DND-41 (cell line): ENCODE measurements at regions not wholly inside any gene's neighbourhood (a gene's known extent, or its start where the extent isn't known, plus 50 kb on each side); places are given as distances from the start of the nearest gene placed in this dataset.

Source experiments
- ATAC-seq: fragments of 200-7000 bp; cut with Tn5 transposase; 3 replicates; pipeline ENCODE4 v1.9.1; 2021; ENCODE audit warnings: low read depth; ENCODE audit not compliant: insufficient read depth
- DNase-seq: peaks from one replicate; pipeline ENCODE4 v3.0.0-alpha.2; 2020
- H2AFZ ChIP-seq: 2 replicates; pipeline ENCODE4 v1.6.0; 2012; ENCODE audit warnings: low read depth, low read length
- H3K27ac ChIP-seq: 2 replicates; pipeline ENCODE4 v1.5.1; 2012; ENCODE audit warnings: low read length, inconsistent platforms
- H3K27me3 ChIP-seq: fragments of 200-600 bp; sonication (generic); 2 replicates; pipeline ENCODE4 v1.6.0; 2012; ENCODE audit warnings: low read length, mild to moderate bottlenecking, inconsistent platforms; ENCODE audit not compliant: insufficient read depth, poor library complexity
- H3K36me3 ChIP-seq: 2 replicates; pipeline ENCODE4 v1.5.1; 2012; ENCODE audit warnings: low read length, inconsistent platforms; ENCODE audit not compliant: insufficient read depth
- H3K4me1 ChIP-seq: 2 replicates; pipeline ENCODE4 v1.5.1; 2012; ENCODE audit warnings: mild to moderate bottlenecking, low read length; ENCODE audit not compliant: insufficient read depth
- H3K4me2 ChIP-seq: 2 replicates; pipeline ENCODE4 v1.6.0; 2012; ENCODE audit warnings: mild to moderate bottlenecking, moderate library complexity, low read length, inconsistent platforms; ENCODE audit not compliant: insufficient read depth
- H3K4me3 ChIP-seq, 2 experiments: fragments of 200-600 bp in 1 of 2; shearing (Covaris generic) in 1 of 2; 2 replicates each; pipeline ENCODE4 v1.5.1; 2012 to 2016; ENCODE audit warnings: inconsistent platforms in 2 of 2, low read length in 2 of 2, mild to moderate bottlenecking in 2 of 2, low read depth in 1 of 2, moderate library complexity in 1 of 2
- H3K79me2 ChIP-seq: 2 replicates; pipeline ENCODE4 v1.6.0; 2012; ENCODE audit warnings: low read length, inconsistent platforms; ENCODE audit not compliant: insufficient read depth
- H3K9ac ChIP-seq: 2 replicates; pipeline ENCODE4 v1.6.0; 2012; ENCODE audit warnings: low read depth, mild to moderate bottlenecking, inconsistent platforms, low read length, moderate library complexity
- H3K9me3 ChIP-seq: 2 replicates; pipeline ENCODE4 v1.5.1; 2012; ENCODE audit warnings: low read length, moderate library complexity, mild to moderate bottlenecking, inconsistent platforms; ENCODE audit not compliant: insufficient read depth, severe bottlenecking
- H4K20me1 ChIP-seq: 2 replicates; pipeline ENCODE4 v1.6.0; 2012; ENCODE audit warnings: low read length; ENCODE audit not compliant: insufficient read depth
- EZH2 ChIP-seq: IDR thresholded peaks from 3 replicates; pipeline ENCODE4 v1.6.1; 2012; ENCODE audit warnings: borderline replicate concordance, low read depth, mild to moderate bottlenecking, moderate library complexity, low read length, inconsistent platforms; ENCODE audit not compliant: severe bottlenecking
- TF ChIP-seq, protein P1 (sequence below): IDR thresholded peaks from 2 replicates; pipeline ENCODE4 v1.5.1; 2012; ENCODE audit warnings: borderline replicate concordance, low read length, moderate library complexity, mild to moderate bottlenecking; ENCODE audit not compliant: poor library complexity, severe bottlenecking; ENCODE audit errors: extremely low read depth

DNA sequence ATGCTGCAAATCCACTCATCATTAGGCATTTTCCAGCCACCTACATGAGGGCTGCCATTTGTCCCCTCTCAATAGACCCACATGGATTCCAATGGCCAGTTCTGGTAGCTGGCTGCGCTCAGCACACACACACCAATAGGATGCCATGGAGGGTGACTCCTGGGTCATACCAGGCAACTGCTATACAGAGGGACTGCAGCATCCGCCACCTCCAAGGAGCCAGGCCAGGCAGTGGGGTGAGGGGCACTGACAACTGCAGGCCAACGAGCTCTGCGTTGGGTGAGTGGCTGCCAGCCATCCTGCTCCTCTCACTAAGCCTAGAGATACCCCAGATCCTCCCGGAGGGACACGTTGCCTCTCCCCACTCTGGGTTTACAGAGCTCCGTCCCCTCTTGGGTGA is 118.8 kb upstream of the NANOS1 start:
- no peak overlapping the region for H3K27ac ChIP-seq
- H3K9me3 ChIP-seq: no peaks in the 10 kb centered on the region
- H3K4me3 ChIP-seq: no peak overlapping the region
- DNase-seq (no peak), ATAC-seq (no peak)
- no peak overlapping the region for H3K4me2 ChIP-seq
- no peak for TF ChIP-seq EZH2
- TF ChIP-seq, protein P1, sequence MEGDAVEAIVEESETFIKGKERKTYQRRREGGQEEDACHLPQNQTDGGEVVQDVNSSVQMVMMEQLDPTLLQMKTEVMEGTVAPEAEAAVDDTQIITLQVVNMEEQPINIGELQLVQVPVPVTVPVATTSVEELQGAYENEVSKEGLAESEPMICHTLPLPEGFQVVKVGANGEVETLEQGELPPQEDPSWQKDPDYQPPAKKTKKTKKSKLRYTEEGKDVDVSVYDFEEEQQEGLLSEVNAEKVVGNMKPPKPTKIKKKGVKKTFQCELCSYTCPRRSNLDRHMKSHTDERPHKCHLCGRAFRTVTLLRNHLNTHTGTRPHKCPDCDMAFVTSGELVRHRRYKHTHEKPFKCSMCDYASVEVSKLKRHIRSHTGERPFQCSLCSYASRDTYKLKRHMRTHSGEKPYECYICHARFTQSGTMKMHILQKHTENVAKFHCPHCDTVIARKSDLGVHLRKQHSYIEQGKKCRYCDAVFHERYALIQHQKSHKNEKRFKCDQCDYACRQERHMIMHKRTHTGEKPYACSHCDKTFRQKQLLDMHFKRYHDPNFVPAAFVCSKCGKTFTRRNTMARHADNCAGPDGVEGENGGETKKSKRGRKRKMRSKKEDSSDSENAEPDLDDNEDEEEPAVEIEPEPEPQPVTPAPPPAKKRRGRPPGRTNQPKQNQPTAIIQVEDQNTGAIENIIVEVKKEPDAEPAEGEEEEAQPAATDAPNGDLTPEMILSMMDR: no peak
- no peak overlapping the region for H3K9ac ChIP-seq
- no peaks in the 10 kb centered on the region for H4K20me1 ChIP-seq
- H3K4me1 ChIP-seq: no peaks in the 10 kb centered on the region
- H3K36me3 ChIP-seq: no peaks in the 10 kb centered on the region
- H2AFZ ChIP-seq: no peak overlapping the region
- H3K27me3 ChIP-seq: no peaks in the 10 kb centered on the region
- H3K79me2 ChIP-seq: no peaks in the 10 kb centered on the region

DNA sequence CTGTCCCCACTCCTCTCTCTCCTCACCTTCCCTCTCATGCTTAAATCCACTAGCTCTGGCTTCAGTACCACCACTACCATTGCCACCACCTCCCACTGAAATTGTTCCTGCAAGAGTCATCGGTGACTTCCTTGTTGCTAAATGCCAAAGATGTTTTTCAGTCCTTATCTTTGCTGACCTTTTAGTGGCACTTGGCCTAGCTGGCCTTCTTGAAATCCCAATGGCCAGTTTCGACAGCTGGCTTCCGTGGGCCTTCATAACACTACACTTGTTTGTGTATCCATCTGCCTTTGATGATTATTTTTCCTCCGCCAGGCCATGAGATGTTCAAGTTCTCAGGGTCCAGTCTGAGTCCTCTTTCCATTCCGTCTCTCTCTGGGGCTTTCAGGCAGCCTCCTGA is 118.2 kb upstream of the NANOS1 start:
- ATAC-seq: no peak
- DNase-seq: no peak

GRCh38 chr10:118912961-118913600 is 116.4 kb upstream of the NANOS1 start:
- H3K9me3 ChIP-seq: no peaks in the 10 kb centered on the region
- no peaks in the 10 kb centered on the region for H3K27me3 ChIP-seq
- no peaks in the 10 kb centered on the region for H4K20me1 ChIP-seq
- no peak for TF ChIP-seq EZH2
- TF ChIP-seq, protein P1: no peak
- H3K4me2 ChIP-seq: no peak overlapping the region
- ATAC-seq: no peak
- H3K27ac ChIP-seq: no peak overlapping the region
- H3K4me3 ChIP-seq: no peak overlapping the region
- no peak for DNase-seq
- no peak overlapping the region for H3K9ac ChIP-seq
- H3K79me2 ChIP-seq: no peaks in the 10 kb centered on the region
- no peak overlapping the region for H2AFZ ChIP-seq
- H3K36me3 ChIP-seq: no peaks in the 10 kb centered on the region
- no peaks in the 10 kb centered on the region for H3K4me1 ChIP-seq

More for the DNA sequence above, 118.2 kb upstream of the NANOS1 start:
- Histone ChIP-seq H4K20me1 (no peaks in the 10 kb centered on the region), H3K4me1 (no peaks in the 10 kb centered on the region), H2AFZ (no peak overlapping the region), H3K4me2 (no peak overlapping the region), H3K79me2 (no peaks in the 10 kb centered on the region), H3K27me3 (no peaks in the 10 kb centered on the region), H3K27ac (no peak overlapping the region), H3K9me3 (no peaks in the 10 kb centered on the region), H3K9ac (no peak overlapping the region), H3K4me3 (no peak overlapping the region), H3K36me3 (no peaks in the 10 kb centered on the region)
- TF ChIP-seq, protein P1: no peak
- TF ChIP-seq EZH2: no peak
